T-helper 1 cell (primary cell): ENCODE measurements at regions not wholly inside any gene's neighbourhood (a gene's known extent, or its start where the extent isn't known, plus 50 kb on each side); places are given as distances from the start of the nearest gene placed in this dataset.

Experiments
- DNase-seq, 5 donors: peaks; one replicate each; pipeline ENCODE4 v3.0.0-alpha.2; 2012 to 2020

DNA sequence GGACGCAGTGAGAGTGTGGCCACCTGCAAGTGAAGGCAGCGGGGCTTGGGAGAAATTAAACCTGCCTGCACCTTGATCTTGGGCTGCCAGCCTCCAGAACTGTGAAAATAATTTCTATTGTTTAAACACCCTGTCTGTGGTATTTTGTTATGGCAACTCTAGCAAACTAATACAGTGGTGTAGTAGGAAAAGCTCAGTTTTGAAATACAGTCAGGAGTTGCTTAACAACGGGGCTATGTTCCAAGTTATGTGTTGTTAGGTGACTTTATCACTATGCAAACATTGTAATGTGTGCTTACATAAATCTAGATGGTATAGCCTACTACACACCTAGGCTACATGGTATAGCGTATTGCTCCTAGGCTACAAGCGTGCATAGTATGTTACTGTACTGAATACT is 93.4 kb upstream of the FN1 start:
- DNase-seq, result no peak

DNA sequence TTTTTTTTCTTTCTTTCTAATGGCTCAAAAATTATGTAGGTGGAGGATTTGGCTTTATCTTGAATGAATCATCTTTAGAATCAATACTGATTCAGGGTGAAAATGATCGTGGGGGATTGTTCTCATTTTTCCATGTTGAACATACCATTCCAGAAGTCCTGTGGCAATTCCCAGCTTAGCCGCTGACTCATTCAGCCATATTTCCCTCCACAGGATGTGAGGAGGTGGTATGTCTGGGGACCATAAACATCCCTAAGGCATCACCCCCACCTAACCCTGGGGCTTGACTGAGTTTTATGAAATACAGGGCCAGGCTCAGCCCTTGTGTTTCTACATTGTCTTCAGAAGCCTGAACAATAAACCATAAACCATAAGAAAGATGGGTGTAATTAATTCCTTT is 92.7 kb upstream of the FN1 start:
- no peak for DNase-seq

DNA sequence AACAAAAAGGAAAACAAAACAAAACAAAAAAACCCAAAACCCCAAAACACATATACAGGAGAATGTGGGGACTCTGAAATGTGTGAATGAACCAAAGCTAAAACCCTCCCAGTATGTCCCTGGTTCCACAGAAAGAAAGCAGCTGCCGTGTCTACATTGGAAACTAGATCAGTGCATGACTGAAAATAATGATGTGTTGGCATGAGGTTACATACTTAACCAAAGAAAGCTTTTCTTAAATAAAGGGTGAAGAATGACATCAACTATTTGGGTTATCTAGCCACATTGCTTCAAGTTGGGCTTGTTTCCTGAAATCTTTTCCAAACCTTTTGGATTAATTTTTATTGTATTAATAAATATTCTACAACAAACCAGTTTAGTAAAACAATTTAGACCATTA is 91.9 kb upstream of the FN1 start:
- DNase-seq, result no peak

DNA sequence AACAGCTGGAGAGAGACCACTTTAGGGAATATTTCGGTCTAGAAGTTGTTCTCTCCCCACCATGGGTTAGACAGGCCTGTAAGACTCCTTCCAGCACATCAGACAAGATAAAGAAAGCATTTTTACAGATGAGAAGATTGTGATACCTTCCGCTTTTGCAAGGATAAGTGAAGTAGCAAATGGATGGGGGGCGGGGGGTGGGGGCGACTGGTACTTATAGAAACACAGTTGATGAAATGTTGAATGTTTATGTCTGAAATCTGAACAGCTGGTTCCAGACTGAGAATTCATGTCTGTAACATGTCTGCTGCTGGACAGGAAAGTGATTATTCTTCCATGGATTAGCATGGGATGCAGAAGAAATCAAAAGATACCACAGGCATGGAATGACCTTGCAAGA is 90.5 kb upstream of the FN1 start:
- DNase-seq, result no peak

DNA sequence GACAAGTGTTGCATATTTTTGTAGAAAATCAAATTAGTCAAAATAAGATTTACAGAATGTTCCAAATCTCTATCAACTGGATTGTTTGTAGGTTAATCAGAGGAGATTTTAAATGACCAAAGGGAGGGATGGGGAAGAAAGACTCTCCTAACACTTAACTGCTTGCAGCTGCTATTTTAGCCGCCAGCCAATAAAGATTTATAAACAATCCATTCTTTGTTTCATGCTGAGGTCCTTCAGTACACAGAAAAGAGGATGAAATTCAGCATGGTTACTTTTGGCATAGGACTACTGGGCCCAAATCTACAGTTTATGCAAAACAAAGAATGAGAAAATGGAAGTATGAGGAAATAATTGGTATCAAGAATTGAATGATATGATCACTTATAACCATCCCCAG is 86.4 kb upstream of the FN1 start:
- DNase-seq, result no peak

DNA sequence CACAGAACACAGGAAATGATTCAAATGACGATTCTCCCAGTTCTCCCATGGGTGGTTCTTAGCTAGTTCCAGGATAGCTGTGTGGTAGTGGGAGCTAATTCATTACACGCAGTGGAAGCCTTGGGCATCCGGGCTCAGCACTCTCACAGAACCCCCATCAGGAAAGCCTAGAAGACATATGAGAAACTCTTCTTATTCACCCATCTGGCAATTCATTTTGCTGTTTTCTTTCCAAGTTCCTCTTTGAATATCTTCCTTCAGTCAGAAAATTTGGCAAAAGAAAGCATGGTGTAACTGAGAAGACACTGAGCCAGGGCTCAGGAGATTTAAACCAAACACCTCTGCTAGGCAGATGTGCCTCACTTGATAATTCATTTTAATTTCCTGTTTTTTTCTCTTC is 85.2 kb upstream of the FN1 start:
- DNase-seq, result no peak

DNA sequence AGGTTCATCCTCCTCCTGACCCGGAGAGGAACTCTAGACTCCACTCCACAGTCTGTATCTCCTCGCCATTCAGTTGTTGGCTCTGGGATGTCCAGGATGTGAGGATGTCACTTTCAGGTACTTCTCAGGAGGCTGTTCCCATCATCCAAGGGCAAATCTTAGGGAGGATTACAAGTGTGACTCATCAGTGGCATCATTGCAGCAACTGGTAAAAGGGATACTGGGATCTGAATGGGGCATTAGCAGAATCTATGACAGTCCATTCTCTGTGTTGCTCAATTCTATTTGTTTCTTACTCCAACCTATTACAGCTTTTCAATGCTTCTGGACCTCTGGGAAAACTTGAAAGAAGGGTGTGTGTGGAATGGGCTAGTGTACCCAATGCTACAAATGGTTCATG is 81.5 kb upstream of the FN1 start:
- no peak for DNase-seq

DNA sequence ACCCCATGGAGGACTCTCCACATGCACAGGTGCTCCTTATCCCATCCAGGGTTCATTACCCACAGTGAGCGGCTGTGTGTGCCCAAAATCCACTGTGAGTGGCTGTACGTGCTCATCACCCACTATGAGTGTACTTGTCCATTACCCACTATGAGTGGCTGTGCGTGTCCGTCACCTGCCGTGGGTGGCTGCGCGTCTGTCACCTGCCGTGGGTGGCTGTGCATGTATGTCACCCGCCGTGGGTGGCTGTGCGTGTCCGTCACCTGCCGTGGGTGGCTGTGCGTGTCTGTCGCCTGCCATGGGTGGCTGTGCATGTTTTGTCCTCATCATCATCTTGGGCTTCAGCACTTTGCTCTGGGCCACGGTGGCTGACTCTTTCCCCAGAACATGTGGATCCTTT is 78.6 kb upstream of the FN1 start:
- no peak for DNase-seq

DNA sequence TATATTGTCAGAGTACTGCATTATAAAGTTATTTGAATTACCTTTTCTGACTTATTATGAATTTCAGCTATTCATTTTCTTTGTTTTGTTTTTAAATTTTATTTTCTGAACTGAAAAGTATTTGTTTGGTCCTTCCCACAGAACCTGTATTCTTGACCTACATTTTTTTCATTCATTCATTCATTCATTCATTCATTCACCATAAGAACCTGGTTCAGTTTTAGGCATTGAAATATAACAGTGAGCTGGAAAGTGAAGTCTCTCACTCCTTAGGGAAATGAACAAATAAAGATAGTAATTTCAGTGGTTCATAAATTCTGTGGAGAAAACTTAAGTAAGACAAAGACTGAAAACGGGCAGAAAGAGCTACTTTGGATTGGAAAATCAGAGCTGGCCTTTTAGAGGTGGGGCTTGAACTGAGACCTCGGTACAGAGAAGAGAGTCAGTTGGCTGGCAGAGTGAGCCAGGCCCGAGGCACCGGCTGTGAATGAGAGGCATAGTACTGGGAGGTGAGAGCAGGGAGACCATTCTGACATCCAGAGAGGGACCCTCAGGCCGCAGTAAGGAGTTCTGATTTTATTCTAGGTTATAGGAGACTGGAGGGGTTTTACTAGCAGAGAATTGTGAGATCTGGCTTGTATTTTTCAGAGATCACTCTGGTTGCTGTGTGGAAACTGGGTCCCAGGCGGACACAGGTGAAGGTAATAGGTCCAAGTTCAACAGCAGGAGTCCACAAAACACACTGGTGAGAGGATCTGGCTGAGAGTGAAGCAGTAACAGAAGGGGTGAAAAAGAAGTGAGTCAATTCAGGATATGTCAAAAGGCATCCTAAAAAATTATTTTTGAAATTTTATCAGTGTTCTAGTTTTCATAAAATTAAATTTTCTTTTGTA is 75.8 kb upstream of the FN1 start:
- no peak for DNase-seq

DNA sequence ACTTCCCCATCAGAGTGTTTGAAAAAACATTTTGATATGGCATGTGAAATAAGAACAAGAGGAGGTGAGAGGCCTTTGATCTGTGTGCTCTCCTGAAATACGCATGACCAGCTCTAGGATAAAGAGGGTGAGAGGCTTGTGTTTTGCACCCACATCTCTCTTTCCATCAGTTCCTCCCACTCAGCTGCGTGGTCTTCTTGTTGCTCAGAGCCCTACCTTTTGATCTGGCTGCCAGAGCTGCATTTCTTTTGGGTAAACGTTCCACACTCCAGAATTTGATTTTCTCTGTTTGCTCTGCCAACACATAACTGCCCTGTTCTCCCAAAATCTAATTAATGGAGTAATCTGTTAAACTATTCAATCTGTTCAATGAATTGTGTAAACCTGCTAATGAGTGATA is 72.0 kb upstream of the FN1 start:
- DNase-seq, result no peak

DNA sequence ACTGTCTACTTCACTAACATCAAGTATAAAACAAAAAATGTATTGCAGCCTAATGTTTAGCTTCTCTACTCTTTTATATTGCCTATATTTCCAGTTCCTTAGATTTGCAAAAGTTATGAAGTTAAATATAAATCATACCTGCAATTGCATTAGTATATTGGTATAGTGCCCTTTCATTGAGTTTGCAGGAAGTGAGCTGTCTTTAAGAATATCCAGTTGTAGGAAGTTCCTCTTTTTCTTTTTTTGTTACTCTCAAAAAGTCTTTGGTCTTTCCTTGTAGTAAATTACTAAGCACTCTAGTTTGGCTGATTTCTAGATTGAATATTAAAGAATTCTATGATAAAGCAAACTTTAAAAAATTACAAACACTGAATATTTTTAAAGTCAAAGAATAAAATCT is 71.3 kb upstream of the FN1 start:
- DNase-seq, result no peak

DNA sequence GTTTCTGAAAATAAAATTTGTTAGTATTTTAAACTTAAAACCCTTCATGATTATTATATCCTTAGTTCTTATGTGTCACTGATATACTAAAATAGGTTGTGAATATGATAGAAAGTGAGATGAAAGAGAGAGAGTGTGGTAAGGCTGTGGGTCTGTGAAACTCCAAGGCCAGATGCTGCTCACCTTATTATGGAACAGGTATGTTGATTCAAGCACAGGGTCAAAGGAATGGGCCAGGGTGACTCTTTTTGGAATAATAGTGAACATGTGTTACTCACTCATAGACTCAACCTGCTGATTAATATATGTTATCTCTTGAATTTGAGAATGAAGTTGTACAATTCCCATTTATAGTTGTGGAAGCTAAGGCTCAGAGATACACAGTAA is 70.7 kb upstream of the FN1 start:
- no peak for DNase-seq

DNA sequence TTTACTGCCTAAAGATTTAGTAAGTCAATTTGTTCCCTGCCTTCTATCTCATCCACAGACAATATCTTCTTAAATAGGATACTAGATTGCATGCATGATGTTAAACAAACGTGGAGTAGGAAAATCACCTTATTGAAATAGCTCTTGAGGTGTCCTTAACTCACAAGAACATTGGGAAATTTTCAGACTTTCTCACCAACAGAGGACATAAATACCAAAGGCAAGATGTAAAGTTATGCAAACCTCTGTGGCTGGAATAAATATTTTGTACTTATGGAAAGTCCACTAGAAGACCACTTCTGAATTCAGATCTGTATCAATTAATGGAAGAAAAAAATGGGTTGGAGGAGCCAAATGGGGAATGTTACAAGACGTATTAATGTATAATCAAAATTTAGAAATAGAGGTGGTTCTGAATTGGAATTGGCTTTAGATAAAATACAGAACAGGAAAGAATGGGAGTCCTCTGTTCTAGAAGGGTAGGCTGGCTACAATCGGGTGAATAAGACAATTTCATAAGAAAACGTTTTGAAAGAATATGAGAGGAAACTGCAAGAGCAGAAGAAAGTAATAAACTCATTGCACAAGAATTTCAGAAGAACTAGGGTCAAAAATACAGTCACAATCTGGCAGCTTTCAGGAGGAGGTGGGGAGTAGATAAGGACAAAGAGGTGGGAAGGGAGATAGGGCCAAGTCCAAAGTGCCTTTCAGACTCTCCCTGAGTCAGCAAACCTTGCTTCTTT is 69.3 kb upstream of the FN1 start:
- DNase-seq, result no peak

DNA sequence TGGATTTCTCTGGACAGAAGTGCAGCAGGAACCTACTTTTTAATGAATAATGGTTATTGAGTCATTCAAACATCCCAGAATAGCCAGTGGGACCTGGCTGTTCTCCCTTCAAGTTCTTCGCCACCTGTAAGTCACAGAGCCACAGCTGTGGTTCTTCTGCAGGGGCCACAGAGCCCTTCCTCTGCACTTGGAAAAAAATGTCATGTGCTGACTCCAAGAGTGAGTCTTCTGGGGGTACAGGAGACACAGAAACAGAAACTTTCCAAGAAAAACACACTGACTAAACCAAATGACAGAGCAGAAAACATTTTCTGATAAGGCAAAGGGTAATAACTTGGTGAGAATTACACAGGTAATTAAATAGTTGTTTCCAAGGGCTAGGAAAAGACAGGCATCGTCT is 68.7 kb upstream of the FN1 start:
- no peak for DNase-seq

DNA sequence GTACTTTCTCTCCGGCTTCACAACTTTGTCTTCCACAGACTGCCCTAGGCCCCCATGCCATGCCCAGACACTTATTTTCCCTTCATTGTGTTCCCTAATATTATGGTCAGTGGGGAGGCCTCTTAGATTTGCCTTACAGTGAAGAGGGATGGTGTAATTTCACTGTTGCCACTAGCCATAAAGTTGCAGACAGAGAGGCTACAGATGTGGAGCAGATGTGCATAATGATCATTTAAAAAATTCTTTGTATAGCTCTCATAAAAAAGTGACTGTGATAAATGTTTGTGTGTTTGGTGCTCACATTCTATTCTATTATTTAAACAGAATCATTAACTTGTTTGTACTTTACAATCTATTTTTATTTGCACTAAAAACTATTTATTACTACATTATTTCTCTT is 67.5 kb upstream of the FN1 start:
- DNase-seq, result no peak

DNA sequence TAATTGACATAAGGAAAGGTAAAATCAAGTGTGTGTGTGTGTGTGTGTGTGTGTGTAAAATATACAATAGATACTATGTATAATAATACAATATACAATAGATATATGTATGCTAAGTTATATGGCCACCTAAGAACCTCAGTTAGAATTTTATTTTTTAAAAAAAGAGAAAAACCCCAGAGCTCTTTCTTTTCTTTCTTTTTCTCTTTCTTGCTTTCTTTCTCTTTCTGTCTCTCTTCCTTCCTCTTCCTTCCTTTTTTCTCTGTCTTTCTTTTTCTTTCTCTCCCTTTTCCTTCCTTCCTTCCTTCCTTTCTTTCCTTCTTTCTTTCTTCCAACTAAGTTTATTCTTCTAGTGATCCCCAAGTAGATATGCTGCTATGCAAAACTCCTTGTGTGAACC is 64.6 kb upstream of the FN1 start:
- DNase-seq, result no peak

DNA sequence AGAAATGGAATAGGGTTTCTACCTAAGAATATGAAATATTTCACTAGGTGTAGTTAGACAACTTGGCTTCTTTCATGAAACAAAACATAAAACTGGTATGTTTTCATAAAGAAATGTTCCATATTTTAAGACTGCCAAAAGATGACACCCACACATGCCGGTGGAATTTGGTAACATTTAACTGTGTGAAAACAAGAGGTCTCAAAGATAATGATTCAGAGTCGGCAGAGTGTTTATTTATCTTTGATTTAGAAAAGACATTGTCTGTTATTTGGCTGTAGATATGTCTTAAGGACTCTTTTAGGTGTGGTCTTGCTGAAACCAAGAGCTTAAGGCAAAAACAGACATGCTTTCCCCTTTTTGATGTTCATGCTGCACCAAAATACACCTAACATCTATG is 63.5 kb upstream of the FN1 start:
- no peak for DNase-seq

DNA sequence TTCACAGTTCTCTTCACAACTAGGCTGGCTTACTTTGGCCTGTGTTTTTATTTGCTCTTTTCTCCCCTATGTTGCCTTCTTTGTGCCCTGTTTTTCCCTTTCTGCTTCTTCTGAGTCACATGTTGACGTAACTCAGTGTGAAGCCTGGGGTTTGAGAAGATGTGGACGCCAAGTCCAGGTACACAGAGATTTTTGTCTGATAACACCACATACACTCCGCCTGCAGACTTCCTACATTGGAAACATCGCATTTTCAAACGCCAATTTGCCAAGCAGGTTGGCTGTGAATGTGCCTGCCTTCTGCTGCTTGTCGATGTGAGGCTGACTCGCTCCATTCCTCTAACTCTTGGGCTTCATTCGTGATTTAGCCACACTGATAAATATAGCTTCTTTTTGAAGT is 62.6 kb upstream of the FN1 start:
- DNase-seq, result no peak

DNA sequence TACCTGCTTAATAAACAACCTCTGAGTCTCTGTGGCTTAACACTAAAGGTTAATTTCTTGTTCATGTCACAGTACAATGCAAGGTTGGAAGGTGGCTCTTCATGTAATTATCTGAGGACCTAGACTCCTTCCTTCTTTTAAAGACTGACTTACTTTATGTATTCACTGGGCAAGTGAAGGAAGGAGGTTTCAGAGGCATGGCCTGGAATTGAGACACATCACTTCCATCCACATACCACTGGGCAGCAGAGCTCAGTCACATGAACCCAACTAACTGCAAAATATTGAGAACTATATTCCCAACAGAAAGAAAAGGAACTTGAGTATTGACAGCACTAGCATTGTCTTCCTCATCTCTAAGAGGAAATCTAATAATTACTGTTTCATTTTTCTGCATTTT is 57.5 kb upstream of the FN1 start:
- no peak for DNase-seq

DNA sequence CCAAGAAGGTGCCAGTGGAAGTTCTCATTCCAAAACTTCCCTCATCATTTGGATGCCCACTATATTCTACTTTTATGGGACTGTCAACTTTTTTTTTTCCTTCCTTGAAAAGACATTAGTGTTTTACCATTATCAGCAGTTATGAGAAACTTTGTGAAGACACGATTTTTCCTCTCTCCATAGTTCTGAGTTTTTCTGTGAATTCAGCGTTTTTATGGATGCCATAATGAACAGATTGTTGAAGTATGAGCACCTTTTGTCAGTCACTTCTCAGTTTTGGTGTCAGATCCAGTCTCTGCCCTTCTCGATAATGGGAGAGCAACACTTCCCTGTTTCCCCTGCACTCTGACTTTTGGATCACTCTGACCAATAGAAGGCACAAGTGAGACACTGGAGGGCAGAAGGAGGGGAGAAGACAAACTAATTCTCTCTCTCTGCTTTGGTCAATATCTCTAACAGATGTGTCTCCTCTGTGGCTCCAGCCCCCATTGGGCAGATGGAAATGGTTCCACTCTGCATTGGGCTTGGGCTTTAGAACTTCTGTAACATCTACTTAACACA is 53.5 kb upstream of the FN1 start:
- no peak for DNase-seq

DNA sequence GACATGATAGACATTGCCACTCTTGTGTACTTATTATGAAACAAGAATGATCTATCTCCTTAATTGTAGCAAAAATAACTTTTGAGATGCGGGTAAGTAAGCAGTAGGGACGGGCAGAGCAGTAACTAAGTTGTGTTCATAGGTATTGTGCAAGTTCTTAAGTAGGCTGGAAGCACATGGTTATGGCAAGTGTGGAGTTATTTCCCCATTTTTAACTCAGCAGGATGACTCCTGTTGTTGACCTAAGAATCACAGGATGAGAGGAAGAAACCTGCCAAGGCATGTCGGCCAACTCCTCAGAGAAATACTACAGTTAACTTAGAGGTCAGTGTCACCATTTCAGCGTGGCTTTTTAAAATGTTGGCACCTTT is 51.1 kb upstream of the FN1 start:
- no peak for DNase-seq

DNA sequence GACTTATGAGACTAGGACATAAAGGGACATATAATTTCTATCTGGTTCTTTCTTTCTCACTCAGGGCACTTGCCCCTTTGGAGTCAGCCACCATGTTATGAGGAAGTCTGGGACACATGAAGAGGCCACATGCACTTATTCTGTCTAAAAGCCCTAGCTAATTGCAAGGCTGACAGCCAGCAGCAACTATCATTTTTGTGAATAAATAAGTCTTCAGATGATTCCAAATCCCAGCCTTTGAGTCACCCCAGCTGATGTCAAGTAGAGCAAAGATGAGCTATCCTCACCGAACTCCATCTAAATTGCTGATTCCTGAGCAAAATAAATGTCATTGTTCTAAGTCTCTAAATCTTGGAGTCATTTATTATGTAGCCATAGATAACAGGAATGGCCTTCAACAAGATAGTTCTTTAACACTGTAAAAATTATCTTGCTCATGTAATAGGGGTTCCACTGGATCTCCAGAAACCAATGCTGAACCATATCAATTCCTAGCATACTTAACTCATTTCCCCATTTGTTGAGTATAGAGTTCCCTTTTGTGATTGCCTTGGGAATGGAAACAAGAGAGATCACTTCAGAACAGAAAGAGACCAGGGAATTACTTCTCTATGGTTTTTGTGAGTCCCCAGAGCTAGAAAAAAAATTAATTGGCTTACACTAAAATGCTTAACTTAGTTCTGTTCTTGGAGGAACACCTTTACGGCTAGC is 50.6 kb upstream of the FN1 start:
- DNase-seq, result no peak
